Stimulated activated CD8-positive, alpha-beta memory T cell treated with anti-CD3 and anti-CD28 coated beads, Interleukin-7, amount 100 ng/mL, for 4 hours (primary cell): ENCODE measurements at regions not wholly inside any gene's neighbourhood (a gene's known extent, or its start where the extent isn't known, plus 50 kb on each side); places are given as distances from the start of the nearest gene placed in this dataset.
"Not testable (repeated sequence)": the region's sequence is repeated elsewhere in the genome, so short reads cannot be mapped to it uniquely, and the experiment has no call there.

Experiments used
- DNase-seq, 2 donors: peaks; one replicate each; pipeline ENCODE4 v3.0.0-alpha.2; 2020; ENCODE audit warnings: low read depth in 2 of 2

DNA sequence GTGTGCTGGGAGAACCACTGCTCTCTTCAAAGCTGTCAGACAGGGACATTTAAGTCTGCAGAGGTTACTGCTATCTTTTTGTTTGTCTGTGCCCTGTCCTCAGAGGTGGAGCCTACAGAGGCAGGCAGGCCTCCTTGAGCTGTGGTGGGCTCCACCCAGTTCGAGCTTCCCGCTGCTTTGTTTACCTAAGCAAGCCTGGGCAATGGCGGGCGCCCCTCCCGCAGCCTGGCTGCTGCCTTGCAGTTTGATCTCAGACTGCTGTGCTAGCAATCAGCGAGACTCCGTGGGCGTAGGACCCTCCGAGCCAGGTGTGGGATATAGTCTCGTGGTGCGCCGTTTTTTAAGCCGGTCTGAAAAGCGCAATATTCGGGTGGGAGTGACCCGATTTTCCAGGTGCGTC is 164.0 kb downstream of the HRH4 start:
- not testable (repeated sequence) for DNase-seq

DNA sequence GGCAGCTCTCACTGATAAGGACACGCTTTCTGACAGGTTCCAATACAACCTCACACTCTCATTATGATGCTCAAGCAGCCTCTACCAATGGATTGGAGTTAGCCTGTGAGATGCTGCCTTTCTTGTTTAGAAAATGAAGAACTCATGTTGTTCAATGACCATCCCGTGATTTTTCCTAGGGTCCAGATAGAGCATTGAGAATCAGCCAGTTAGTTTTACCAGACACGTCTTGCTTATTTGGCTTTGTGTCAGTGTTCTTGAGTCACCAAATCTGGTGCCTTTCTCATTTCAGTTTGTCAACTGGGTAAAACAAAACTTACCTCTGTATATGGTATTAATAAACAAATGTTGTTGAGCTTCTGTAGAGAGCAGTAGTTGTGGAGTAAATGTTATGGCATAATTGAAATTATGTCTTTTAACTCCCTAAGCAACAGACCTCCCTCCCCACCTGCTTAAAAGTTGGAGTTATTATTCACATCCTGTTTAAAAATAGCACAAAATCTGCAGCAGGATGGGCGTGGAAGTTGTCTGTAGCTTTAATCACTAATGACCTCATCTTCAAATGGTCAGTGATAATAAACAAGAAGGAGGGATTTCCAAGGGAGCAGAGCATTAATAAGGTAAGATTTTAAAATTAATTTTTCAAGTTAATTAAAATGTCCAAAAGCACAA is 167.3 kb downstream of the HRH4 start:
- DNase-seq, result no peak

DNA sequence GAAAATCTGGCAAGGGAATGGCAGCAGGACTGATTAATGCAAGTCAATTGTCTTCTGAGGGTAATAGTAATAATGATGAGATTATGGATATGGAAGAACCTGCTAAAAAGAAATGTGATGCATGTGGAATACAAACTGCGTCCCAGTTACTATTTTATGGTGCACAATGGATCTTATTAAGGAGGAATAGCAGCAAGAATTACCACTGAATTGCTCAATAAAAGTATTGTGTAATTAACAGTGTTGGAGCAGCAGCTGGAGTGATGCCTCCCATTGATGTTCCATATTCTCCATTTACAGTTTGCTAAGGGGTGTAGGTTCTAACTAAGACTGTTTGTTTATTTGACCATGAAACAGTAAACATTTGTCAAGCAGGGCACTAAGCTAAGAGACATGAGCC is 167.9 kb downstream of the HRH4 start:
- DNase-seq, result no peak

DNA sequence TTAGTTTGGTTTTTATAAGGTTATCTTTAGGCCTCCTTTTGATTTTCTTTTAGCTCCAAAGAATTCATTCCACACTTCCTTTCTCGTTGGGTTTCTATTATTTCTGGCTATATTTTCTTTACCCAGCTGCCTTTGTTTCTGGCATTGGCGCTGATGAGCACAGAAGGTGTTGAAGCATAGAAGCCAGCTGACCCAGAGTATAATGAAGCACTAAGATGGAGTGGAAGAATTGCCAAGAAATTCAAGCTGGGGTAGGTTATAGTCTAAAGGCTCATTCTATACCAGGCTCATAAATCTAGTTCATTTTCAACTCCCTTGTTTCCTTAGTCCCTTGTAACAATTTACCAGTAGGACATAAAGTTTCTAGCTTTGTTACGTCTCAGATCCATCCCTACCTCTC is 169.5 kb downstream of the HRH4 start:
- DNase-seq, result no peak

DNA sequence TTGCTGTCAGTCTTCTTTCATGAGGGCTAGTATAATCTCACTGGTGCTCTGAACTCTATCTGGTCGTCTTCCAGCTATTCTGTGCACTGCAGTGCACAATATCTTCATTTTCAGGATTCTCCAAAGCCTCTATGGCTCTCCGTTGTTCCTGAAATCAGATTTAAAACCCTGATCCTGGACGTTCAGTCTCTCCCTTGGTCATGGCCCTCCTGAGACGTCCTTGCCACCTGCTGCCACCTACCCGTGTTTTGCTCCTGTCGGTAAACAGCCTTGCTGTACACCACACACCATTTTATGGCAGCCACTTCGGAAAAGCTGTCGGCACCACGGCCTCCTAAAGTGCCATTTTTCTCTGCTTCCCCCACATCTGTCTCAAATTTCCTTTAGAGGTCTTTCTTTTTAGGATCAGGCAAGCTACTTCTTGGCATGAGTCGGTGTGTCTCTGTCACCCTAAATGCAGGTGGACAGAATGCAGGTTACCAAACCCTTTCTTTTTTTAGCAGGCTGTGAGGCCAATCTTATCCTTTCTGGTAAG is 170.0 kb downstream of the HRH4 start:
- DNase-seq, result no peak

DNA sequence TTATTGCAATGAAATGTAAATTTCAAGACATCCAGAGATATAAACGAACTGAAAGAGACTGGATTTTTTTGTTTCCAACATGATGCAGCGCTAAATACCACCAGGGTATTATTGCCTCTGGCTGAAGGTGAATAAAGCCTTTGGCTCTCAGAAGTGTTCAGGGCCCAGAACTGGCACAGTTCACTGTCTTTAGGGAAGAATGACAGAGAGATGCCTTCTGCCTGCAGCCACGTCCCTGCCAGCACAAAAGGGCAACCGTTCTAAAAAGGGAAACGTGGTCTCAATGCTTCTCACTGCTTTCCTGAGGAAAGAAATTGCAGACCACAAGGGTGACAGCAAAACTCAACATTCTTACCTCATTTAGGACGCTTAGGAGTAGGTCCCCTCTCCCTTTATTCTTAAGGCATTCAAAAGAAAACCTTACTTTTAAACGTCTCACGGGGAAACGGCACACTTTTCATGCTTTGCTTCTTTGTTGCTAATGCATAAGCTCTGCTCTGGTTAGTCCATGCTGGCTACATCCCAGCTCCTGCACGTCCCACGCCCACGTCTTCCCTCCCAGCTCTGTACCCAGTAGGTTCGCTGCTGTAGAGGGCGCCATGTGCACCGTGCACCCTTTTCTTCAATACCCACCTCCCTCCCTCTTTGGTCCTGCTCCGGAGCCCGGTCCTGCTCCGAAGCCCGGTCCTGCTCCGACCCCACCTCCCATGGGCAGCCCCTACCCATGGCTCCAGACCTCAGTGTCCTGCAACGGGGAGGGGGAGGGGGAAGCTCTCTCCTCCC is 171.0 kb downstream of the HRH4 start:
- DNase-seq, result no peak

DNA sequence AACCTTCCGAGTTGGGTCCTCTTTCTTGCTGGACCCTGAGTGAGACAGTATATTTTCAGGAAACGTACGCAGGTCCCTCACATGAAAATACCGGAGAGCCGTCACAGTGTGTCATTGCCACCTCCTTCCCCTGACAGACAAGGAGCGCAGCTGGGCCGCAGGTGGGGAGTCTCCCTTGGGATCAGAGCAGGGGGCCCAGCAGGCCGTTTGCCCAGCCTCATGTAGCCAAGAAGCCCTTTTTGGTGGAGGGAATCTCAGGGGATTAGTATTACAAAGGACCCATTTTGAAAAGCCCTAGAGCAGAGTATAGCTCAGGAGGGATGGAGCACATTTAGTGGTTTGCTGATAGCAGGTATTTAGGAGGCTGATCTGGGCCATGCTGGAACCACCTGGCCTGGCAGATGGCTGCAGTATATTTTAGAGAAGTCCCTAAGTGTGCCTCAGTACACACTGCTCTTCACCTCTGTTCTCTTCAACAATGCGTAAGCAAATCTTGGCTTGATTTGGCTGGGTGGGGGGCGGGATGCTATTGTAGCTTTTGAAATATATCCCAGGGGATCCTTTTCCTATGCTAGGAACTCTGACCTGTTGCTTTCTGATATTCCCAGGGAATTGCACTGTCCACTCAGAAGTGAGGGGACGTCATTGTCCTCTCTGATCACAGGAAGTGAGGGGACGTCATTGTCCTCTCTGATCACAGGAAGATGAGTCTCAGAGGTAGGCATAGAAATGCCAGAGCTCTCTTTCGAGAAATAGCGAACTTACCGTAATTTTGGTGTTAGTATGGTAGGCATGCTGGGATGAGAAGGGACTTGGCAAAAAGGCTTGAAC is 171.9 kb downstream of the HRH4 start:
- no peak for DNase-seq

DNA sequence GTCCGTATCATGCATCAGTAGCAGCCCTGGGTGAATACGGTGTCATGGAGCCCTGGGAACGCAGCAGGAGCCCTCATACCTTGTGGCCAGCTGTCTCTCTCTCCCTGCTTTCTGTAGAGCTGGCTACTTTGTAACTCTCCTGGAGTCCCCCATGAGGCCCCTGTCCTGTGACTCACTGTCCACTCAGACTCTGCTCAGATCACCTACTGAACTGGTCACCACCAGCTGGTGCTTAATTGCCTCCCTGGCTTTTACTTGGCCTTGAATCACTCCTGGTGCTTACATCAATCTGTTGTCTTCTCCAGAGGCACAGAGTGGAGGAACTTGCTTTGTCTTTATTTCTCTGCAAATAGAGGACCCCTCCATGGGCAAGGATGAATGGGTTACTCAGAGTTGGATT is 172.7 kb downstream of the HRH4 start:
- DNase-seq, result no peak

DNA sequence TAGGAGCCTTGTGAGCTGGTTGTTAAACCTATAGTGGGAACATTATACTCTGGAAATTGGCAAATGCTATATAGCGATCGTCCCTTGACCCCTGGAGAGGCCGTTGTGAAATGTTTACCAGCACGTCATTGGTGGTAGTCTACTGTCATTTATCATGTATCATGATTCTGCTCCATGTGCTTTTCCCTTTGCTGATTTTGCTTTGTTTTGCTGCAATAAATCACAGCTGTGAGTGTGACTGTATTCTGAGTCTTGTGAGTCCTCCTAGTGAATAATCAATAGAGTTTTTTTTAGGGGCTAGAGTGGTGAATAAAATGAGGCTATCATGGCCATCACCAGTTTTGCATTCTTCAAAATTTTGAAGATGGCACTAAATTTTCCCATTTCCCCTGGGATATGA is 189.1 kb downstream of the HRH4 start:
- no peak for DNase-seq

DNA sequence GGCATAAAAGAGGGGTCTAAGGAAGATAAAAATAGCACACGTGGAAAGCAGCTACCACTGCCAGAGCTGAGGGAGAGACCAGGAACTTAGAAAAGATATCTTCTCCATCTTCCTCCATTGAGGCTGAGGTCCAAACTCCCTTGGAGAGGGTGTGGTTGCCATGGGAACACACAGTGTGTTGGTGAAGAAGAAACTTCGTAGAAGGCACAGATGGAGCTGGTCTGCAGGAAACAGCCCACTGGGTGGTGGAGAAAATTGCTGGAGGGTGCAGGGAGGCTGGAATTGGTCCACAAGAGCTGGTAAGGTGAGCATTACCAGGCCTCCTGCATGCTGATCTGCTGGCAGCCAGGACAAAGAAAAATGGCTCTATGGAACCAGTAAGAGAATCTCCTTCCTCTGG is 191.0 kb downstream of the HRH4 start:
- DNase-seq, result no peak

DNA sequence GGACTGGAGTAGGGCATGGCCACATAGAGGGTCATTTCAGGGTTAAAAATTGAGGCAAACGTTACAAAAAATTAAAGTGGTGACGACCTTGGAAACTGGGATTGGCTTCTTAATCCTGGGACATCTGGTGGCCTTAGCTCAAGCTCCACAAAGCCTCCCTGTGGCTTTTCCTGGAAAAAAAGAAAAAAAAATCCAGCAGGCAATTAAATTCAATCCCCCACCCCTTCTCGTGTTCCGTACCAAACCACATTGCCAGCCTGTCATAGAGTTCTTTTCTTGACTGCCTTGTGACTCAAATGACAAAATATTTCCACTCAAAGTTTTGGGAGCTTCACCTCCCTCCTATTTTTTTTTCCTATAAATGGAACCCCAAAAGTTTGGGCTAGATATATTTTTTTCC is 195.6 kb downstream of the HRH4 start:
- no peak for DNase-seq

DNA sequence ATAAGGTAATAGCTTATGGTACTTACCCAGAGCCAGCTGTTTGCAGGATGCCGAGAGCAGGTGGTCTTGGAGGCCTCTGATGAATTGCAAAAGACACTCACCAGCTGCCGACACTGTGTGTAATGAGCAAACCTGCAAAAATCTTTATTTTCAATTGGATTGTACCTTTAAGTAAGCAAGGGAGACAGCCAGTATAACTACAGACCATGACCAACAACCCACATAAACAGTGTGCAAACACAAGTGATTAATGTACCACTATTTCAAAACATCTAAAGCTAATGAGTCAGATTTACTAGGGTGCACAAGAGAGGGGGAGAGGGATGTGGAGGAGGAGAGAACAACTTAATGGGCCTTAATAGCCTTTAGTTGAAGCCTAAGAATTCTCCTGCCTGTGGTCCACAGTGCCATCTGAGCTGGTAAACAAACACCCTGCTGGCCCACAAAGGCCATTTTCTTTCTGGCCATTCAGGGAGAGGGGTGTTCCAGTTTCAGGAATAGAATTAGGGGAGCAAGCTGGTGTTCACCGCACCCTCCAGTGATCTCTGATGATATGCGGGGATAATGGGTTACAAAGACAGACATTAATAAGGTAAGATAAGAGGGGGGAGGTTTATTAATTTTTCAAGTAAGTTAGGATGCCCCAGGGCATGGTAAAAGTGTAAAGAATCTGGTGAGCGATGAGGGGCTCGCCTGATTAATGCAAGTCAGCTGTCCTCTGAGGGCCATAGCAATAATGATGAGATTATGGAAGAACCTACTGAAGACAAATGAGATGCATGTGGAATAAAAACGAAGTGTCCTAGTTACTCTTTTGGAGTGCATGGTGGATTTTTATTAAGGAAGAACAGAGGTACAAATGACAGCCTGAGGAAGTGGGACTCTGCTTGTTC is 196.4 kb downstream of the HRH4 start:
- DNase-seq, result no peak

DNA sequence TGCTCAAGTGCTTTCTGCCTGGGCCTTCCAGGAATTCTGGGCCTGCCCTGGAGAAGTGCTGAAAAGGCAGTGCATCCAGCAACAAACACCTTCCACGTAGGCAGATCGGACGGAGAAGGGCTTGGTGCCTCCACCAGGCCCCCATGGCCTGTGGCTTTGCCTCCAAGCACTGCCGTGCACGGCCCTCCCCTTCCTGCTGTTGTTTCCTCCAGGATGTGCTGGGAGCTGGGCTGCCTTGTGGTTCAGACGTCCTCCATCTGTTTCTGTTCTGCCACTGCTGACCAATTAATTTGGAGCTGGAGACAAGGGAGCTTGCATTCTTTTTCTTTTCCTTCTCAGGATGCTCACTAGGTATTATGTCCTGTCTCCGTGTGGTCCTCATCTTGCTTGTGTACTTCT is 197.0 kb downstream of the HRH4 start:
- no peak for DNase-seq

DNA sequence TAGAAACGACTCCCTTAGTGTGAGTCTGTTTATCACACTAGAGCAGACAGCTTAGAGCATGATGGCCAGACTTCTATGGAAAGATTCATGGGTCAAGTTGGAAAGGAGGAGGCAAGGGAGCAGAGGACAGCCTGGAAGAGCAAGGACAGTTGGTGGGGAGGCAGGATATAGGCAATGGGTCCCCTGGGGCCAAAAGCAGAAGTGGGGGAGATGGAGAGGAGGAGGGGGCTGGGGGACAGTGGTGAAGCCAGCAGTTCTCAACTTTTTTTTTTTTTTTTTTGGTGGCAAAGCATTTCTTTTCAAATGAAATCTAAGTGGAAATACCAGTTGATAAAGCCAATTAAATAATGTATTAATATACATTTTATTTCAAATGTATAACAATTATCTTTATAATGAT is 197.9 kb downstream of the HRH4 start:
- DNase-seq, result no peak

DNA sequence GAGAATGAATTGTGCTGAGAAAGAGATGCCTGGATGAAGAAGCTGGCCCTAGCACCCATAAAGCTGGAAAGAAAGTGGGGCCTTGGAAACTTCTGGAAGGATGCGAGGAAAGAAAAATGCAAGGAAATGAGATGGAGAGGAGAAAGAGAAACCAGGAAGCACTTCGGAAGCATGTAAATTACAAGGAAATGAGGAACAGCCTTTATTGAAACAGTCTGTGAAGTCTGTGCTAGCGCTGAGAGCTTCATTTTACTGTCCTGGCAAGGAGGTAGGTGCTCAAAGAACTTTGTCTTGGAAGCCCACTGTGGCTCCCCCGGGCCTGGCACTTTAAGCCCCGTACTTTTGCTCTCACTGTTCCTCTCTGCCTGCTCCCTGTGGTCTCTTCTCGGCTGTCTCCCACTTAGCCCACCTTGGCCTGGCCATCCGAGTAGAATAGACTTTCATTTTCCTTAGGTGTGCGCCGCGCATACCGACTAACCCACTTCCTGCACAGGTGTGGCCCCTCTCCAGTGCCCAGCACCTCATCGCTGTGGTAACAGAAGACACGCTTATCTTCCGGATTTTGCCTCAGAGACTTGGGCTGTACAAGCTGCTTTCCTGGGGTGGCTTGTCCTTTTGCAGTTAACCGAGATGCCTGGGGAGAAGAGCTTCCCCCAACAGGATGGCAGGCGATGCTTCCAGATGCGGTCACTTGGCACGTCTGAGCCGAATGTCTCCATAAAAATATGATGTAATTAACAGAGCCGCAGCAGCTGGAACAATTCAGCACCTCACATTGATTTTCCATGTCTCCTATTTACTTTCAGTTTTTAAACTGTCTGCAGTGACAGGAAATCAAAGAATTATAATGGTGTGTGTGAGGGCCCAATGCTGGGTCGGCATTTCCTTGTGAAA is 199.6 kb downstream of the HRH4 start:
- no peak for DNase-seq

DNA sequence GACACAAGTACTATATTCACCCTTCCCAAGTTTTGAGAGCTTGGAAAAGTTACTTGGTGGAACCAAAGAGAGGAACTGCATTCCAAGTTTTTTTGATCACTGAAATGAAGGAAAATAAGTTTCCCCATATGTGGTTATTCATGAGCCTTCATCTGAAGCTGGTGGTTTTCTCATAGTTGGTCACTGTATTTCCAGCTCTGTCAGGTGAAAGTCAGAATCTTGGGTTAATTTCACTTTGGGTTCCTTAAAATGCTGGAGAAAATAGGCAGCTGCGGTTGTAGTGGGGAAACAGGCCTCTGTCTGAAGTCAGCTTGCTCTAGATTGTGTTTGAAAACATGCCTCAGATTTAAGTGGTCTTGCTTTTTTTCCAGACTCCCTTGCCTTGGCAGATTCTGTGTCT is 200.5 kb downstream of the HRH4 start:
- DNase-seq, result no peak

DNA sequence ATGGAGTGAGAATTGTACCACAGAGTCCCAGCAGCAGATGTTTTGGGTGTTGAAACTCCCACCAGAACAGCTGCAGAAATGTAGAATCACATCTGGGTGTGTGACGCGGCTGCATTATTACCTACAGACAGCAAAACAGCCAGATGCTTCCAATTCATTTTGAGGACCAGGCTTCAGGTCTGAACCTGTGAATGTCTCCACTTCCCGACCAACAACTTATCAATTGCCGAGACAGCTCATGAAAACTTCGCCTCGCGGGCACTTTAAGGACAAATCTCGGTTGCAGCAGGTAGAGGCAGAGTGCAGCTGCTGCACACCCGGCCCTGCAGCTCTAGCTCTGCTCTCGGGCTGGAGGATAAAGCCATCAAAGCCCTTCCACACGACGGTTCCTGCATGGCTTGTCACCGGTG is 202.0 kb downstream of the HRH4 start:
- no peak for DNase-seq

DNA sequence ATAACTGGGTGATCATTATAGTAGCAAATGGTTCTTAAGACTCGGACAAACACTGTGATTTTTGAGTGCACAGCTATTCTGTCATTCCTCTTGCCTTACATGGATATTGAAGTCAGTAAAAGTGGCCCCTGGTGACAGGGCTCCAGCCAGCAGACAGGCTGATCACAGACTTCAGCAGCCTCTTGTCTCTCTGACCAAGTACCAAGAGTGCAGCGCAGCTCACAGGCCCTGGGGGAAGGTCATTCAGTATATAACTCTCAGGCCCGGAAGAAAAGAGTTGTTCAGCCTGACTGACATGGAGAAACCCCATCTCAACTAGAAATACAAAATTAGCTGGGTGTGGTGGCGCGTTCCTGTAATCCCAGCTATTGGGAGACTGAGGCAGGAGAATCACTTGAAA is 202.6 kb downstream of the HRH4 start:
- no peak for DNase-seq

DNA sequence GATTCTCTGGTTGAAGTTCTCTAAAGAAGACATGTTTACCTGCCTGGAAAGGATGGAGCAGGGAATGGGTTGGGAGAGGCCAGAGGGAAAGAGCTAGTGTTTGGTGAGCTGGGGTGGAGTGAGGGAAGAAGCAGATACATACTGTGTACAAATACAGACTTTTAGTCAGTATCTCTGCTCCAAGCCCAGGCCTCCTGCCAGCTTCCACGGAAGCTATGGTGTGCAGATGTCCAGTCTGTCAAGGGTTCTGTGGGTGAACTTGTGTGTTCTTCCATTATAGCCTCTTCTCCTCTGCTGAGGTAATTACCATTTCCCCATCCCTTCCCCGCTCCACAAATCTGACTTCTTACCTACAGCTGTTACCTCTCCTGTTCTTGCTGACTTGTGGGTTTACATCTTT is 208.6 kb downstream of the HRH4 start:
- no peak for DNase-seq

DNA sequence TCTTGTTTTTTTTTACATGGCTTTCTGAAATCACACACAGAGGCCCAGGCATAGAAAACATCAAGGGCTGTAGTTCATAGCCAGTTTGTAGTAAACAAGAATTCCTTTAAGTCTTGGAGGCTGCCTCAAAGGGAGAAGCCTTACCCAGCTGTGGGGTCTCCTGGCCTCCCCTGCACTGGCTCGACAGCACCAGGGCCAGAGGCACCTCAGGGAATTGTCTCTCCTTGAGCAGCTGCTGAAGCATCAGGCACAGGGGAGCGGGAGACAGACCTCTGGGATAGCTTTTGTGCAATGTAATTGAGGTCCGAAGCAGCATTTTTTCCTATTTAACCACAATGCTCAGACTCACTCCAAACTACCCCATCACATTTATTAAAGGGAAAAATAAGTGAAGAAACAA is 209.1 kb downstream of the HRH4 start:
- no peak for DNase-seq
